ENCODE measurements at regions not wholly inside any gene's neighbourhood (a gene's known extent, or its start where the extent isn't known, plus 50 kb on each side); places are given as distances from the start of the nearest gene placed in this dataset.

DNA sequence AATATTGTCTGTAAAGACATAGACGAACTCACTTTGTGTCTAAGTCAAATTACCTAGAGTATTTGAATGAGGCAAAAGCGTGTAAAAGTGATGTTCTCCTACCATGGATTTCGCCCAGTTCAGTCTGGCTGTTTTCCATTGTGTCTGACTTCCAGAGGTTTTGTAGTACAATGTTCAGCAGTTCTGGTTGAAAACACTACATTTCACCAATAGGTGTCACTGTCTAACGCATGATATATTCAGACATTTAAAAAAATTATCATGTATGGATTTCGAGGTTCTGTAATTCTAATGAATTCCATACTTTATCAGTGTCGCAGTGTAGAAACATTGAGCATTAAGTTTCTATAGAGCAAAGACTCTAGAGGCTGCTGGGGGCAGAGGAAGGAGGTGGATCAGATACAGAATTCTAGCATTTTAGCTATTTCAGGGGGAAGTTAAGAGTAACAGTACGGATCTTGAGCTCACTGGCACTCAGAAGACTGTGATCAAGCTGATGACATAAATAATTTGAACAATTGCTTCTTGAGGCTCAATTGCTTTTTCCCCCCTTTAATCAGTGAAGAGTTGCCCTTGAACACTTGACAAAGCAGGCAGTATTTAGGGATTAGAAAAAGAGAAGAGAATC is 196.9 kb upstream of the RHOBTB1 start:
- peak; percentile 82 for DNase-seq (ENCODE audit: low spot score)

DNA sequence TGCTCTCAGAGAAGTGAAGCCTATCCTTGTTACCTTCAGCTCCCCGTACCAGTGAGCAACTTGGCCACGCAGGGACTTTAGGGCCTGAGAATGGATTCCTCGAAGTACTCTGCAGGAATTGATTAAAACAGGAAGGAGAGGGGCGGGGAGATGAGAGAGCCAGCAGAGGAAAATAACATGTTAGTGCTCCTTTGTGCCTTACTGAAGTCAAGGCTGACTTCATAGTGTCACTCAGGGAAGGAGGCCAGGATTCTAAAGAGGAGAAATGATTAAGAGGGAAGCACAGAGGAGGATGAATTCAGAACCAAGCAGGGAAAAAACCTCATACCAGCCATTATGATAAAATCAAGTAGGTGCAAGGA is 195.6 kb upstream of the RHOBTB1 start:
- DNase-seq (ENCODE audit: low spot score) = peak; percentile 7

DNA sequence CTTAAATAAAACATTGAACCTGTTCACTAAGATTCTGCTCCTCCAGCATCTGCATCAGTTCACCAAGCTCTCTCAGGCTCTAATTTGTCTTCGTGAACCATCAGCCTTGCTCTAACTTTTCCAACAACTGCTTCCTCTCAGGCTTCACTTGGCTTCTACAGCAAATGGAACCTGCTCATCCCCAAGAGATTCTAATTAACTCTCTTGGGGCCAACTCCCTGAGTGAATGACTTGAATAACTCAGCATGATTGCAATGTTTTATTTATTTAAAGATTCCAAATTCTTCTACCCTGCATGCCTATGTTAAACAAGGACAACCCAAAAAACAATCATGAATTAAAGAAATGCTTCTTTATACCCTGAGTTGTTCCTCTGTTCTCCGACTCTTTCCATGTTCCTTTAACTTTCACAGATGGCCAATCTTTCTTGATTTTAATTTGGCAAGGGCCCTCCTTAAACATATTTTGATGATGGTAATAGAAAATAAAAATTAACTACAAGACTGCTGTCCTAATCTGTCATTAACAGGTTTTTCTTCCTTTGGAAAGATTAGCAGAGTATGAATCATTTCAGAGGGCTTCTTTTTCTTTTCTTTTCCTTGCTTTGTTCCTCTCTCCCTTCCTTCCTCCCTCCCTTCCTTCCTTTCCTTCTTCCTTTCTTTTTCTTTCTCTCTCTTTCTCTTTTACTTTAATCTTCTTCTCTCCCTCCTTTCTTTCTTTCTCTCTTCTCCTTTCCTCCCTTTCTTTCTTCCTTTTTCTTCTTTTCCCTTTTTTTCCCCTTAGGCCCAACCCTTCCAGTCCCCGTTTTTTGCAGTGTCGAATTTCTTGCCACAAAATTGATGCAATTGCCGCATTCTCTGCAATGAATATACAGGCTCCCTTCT is 195.0 kb upstream of the RHOBTB1 start:
- no peak for DNase-seq (ENCODE audit: low spot score)

DNA sequence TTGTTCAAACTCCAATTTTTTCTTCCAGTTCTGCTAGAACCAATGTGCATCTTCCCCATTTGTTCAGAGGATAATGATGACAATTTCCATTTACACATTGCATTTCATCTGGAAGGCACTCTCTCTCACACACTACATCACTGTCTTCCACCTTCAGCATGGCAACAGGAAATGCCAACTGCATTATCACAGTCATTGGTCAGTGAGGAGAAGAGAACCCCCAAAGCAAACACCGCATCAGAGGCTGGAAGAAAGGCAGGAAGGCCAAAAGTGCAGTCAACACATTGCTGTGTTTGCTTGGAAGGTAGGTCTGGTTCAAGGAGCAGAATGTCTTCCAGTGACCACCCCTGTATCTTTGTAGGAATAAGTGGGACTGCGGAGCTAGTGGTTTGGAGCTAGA is 192.2 kb upstream of the RHOBTB1 start:
- peak; percentile 56 for DNase-seq (ENCODE audit: low spot score)

DNA sequence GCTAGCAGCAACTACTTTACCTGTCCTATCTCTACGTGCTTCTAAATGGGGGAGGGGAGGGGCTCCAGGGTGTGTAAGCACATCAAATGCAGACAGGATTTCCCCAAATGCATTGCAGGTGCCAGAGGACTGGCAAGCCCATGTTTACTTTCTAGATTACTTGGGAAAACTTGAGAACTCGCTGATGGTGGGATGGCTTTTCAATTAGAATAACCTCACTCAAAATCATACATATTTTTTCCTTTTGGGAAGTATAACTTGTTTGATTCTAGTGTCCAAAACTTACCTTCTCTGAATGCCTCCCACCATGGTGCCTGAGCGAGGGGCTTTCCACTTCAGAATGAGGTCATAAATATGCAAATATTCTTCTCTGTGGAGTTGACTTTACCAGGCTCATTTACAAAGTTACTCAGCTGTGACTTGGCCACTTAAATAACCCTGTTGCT is 191.3 kb upstream of the RHOBTB1 start:
- DNase-seq (ENCODE audit: low spot score) = no peak

DNA sequence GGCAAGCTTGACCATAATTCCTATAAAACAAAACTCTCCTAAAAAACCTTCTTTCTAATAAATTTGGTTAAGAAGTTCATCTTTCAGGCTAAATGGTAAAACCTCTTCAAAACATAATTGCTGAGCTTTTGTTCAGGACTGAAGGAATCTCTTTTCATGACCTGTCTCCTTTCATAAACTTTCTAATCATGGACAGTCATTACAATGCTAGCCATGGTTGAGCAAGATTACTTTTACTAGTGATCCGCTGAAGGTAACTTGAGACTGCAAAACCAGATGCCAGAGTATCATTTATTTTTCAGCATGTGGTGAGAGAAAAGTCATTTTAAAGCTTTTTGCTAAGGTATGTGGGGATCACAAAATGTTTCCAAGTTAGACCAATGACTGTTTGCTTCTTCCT is 186.4 kb upstream of the RHOBTB1 start:
- no peak for DNase-seq (ENCODE audit: low spot score)

DNA sequence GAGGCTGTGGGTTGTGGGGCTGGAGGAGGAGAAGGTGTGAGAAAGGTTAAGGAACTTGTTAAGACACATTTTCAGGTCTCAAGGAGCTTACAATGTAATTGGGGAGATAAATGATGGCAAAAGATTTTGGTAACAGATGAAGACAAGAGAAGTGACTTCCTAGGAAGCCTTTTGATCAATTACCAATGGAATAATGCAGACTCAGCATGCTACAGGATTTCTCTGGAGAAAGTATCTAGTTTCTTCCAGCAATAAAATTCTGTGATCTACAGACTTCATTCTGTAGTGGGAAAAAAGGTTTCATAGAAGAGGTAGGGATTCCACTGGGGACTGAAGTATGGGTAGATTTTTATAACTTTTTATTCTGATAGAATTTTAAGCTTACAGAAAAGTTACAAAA is 184.2 kb upstream of the RHOBTB1 start:
- no peak for DNase-seq (ENCODE audit: low spot score)

DNA sequence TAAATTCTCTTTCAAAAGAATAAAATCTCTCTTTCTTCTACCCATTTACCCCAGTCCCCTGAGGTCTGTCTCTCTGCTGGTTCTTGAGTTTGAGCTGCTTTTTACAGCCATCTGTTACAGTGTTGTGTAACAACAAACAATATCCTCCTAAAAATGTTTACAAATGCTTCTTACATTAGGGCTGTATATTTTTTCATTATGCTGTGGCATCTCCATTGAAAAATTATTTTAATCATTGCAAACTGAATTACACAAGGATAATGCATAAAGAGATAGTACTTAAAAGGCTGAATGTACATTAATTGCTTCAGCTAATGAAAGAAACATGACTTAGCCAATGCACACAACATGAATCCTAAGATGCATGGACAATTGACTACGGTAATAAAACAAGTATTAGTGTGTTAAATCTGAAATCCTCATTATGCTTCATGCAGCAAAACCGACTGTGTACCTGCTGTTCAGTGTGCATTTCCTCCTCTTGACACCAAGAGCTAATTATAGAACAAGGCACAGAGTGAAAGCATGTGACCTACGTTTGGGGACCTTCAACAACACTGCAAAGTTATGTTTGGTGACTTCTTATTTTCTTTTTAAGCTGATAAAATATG is 181.7 kb upstream of the RHOBTB1 start:
- DNase-seq (ENCODE audit: low spot score) = no peak

DNA sequence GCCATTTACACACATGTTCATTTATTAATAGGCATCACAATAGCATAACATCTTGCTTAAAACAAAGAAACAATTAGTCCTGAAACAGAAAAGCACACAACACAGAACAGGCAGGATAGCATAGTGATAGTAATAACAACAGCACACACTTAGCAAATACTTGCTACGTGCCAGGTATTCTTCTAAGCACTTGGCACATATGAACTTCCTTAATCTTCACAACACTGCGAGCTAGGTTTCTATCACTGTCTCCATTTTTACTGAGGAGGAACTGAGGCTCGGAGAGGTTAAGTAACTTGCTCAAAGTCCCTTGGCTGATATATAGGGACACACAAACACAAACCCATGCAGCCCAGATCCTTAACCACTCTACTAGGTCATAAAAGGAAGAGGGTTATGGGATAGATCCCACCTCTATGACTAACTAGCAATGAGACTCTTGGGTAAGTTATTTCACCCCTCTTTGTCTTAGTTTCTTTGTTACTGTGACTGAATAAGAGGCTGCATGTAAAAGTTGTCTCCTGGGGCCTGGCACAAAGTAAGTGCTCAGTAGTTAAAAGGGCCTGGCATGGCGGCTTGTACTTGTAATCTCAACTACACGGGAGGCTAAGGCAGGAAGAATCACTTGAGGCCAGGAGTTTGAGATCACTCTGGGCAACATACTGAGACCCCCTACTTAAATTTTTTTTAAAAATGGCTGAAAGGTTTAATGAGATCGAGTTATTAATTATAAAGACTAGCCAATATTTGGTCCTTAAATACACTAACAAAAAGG is 181.0 kb upstream of the RHOBTB1 start:
- no peak for DNase-seq (ENCODE audit: low spot score)

DNA sequence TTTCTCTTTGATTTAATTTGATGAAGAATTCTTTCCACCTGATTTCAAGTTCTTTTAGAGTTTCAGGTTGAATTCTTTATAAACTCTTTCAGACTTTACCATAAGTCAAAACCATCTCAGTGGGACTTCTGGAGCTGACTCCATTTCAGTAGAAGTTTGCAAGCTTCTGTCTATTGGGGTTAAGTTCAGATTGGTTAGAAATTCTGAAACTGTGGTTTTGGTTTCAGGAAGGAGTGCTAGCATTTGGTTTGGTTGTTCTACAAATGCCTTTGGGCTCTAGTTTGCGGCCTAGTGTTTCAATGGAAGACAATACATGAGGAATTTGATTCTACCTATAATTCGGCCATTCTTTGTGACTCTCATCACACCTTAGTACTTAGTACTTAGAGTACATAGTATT is 176.8 kb upstream of the RHOBTB1 start:
- DNase-seq (ENCODE audit: low spot score) = no peak

DNA sequence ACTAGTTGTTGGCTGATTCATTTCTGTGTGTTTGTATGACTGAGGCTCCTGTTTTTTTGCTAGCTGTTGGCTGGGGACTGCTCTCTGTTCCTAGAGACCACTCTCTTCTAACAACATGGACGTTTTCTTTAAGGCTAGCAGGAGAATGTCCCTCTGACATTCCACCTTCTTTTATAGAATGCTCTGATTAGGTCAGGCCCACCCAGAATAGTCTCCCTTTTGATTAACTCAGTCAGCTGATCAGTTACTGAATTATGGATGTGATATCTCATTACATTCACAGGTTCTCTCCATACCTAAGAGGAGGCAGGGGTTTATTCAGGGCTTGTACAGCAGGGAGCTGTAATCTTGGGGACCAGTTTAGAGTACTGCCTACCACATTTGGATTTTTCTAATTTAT is 175.6 kb upstream of the RHOBTB1 start:
- no peak for DNase-seq (ENCODE audit: low spot score)

DNA sequence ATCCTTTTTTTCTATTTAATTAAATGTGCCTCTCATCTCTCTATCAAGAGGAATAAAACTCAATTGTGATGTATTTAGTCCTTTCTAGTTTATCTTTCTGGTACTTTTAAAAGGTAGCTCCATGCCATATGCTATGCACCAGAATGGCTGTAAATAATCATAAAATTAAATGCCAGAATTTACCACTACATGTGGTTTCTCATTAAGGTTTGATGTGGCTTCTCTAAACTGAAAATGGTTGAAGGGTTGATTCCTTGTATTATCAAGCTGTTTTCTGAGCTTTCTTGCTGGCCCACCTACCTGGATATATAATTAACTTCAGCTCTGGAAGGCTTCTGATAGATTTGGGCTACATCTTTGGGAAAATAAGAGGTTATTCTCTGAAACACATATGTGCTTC is 171.9 kb upstream of the RHOBTB1 start:
- DNase-seq (ENCODE audit: low spot score) = no peak

DNA sequence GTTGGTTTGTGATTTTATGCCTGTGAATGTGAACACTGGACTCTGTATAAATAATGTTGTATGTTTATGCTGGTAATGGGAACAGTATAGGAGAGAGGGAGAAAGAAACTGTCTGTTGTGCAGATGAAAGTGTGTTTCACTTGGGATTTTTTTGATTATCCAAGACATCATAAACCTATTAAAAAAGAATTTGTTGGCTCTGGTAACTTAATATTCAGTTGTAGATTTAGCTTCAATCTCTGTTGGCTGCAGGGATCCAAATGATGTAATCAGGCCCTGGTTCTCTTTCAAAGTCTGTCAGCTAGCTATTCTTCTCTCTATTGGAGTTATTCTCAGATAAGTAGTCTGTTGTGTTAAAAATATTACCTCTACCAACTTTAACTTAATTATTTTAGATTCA is 168.8 kb upstream of the RHOBTB1 start:
- no peak for DNase-seq (ENCODE audit: low spot score)

DNA sequence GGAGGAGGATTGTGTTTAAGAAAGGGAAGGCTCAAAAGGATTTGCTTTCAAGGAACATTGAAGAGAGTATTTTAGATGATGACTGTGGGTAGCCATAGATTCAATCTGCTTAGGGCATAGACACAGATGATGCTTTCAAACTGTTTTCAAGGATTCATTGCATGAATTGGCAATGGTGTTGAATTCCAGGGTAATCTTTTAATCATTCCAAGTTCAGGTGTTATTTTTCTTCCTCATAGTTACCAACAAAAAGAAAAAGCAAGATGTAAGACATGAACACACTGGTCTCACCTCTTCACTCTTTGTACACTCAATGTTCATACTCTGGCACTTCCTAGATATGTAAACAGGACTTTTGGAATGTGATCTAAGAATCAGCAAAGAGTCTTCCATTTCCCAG is 167.0 kb upstream of the RHOBTB1 start:
- DNase-seq (ENCODE audit: low spot score) = no peak

DNA sequence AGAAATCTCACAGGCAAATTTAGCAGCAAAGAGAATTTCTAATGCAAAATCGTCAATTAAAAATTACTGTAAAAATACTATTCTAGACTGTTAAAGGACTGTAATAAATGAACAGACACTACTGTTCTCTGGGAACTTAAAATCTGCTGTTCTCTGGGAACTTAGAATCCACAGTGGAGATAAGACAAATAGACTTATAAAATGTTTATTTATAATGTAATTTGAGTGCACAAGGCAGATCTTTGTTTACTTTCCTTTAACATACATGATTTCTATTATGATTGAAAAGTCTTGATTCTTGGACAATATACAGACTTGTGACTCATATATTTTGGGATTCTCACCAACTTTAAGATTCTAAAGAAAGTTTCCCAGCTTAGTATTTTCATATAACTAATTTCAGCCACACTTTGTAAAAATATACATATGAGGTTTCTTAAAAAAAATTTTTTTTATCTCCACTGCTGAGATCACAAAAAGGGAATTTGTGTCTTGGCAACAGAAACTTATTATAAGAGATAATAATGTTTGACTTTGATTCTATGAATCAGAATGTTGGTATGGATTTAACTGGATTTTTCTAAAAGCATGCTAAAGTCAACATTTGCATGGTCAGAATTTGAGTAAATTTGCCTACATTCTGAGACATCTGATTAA is 166.3 kb upstream of the RHOBTB1 start:
- no peak for DNase-seq (ENCODE audit: low spot score)

DNA sequence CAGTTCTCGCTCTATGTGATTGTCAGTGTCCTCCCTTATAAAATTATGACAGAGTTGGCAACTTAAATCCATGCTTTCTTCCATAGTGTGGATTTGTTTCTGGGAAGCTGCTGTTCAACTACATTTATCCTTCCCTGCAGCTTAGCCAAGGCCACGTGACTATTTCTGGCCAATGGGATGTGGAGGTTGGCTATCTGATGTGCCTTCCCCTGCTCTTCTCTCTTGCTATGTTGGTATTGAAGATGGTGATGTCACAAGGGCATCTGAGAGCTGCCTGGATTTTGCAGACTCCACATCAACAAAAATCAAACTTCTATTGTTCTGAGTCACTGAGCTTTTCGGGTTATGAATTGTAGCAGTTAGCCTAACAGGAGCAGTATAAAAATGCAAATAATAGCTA is 164.9 kb upstream of the RHOBTB1 start:
- DNase-seq (ENCODE audit: low spot score) = no peak

DNA sequence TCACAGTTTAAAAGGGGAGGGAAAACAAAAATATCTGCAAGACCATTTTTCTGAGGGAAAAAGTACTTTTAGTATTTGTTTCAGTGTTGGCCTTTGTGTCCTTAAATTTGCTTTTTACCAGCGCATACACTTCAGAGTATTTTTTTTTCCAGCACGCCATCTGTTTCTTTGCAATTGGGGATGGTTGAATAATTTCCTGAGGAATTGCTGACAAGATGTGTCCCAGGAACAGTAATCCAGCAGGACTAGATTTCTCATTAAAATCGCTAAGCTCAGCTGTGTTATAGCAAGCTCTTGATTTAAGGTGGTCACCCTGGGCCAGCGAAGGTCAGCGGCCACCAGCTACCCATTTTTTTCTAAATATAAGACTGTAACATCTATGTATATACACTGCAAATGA is 156.9 kb upstream of the RHOBTB1 start:
- no peak for DNase-seq (ENCODE audit: low spot score)

DNA sequence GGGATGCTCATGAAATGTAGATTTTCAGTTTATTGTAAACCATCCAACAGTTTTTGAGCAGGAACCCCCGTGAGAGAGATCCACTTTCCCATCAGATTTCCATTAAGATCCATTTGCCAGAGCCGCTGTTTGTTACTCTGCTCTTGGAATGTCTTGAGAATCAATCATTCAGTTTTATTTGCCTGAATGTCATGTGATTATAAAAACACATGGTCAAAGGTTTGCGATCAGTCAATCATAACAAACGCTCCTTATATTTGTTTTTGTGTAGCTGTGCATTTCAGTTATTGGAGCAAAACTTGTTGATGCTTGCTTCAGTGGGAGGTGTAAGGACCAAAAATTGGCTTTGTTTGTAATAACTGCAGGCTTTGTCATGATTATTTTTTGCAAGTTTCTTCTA is 155.8 kb upstream of the RHOBTB1 start:
- DNase-seq (ENCODE audit: low spot score) = no peak

DNA sequence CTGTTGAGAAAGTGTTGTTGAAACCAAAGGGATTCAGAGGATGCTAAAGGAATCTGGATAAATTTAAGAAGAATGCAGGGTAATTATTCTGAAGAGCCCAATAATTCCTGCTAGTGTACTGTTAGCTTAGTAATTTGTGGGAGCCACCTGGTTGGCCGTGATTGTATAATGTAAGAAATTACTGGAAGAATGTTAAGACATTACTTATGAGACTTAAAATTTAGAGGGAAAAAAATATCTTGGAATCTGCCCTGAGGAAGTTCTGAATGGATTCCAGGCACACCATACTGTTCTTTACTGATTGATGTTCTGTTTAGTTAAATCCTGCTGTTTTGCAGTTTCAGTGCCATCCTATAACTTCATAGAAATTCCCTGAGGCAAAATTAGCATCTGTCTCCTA is 155.0 kb upstream of the RHOBTB1 start:
- no peak for DNase-seq (ENCODE audit: low spot score)

DNA sequence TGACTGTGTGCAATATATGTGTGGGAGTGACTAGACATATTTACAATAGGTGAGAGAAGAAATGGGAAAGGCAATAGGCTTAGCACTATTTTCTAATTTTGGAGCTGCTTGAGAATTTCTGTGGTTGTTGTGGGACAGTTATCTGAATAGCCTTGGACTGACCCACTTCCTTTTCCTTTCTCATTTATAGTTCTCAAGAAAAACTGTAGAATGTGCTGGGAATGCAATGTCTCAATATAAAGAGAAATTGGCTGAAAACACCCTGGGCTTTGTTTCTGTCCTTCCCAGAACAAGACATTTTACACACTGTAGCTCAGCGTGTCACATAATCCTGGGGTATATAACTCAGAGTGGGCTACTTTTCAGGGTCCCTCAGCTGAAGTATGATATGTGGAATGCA is 153.0 kb upstream of the RHOBTB1 start:
- DNase-seq (ENCODE audit: low spot score) = no peak

DNA sequence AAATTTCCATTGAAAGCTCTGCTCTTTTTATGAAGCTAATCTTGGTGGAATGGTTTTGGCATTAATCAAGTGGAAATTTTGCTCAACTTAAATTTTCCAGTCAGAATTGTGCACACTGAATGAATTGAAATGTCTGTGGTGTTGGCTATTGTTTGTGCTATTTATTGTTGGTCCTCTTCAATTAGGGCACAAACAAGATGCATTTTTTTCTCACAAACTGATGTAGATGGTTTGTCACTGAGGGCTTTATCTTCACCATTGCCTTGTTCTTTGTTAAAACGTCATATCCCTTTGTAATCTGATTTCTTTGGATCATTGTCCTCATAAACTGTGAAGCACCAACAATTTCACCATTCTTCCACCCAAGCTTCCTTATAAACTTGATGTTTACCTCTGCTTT is 152.1 kb upstream of the RHOBTB1 start:
- DNase-seq (ENCODE audit: low spot score) = no peak

DNA sequence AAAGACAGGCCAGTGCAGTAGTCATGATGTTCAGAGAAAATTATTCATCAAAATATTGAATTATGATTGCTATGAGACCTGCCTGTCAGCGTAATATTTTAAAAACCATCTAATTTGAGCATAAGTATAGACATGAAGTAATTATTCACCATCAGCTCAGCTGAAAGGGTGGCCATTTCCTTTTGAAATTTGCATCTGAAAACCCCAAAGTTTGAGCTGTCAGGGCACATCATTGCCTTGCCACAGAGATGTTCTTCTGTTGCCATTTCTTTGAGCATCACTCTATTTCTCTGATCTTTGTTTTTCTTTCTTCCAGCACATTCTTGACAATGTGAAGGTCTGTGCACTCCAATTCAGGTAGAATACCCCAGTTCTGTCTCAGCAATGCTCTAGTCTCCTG is 147.5 kb upstream of the RHOBTB1 start:
- no peak for DNase-seq (ENCODE audit: low spot score)
